ENCODE measurements at regions not wholly inside any gene's neighbourhood (a gene's known extent, or its start where the extent isn't known, plus 50 kb on each side); places are given as distances from the start of the nearest gene placed in this dataset.
A peak's percentile ranks its signal among the peaks of the same experiment; 100 is the strongest.

DNA sequence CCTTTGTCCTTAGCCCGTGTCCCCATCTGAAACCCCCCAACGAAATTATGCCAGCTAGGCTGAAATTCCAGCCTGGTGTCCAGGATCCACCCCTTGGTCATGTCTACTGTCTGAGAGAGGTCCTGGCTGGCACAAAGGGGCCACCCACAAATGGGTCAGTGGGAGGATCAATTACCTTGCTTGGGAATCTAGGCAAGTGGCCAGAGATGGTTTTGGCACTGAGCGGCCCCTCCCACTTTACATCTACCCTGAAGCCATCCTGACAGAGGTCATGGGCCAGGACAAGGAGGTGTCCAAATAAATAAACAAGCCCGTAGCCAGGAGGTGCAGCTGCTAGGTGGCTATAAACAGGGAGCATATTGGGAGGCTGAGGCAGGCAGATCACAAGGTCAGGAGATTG, 311.5 kb downstream of the MN1 start:
- no peak for TF ChIP-seq EZH2phosphoT487 (IDR thresholded peaks at IDR 0.05; ENCODE audit: low read length)
- TF ChIP-seq, protein P1, sequence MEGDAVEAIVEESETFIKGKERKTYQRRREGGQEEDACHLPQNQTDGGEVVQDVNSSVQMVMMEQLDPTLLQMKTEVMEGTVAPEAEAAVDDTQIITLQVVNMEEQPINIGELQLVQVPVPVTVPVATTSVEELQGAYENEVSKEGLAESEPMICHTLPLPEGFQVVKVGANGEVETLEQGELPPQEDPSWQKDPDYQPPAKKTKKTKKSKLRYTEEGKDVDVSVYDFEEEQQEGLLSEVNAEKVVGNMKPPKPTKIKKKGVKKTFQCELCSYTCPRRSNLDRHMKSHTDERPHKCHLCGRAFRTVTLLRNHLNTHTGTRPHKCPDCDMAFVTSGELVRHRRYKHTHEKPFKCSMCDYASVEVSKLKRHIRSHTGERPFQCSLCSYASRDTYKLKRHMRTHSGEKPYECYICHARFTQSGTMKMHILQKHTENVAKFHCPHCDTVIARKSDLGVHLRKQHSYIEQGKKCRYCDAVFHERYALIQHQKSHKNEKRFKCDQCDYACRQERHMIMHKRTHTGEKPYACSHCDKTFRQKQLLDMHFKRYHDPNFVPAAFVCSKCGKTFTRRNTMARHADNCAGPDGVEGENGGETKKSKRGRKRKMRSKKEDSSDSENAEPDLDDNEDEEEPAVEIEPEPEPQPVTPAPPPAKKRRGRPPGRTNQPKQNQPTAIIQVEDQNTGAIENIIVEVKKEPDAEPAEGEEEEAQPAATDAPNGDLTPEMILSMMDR (IDR thresholded peaks at IDR 0.05; ENCODE audit: low read length): no peak
- no peak for TF ChIP-seq EZH2 (optimal IDR thresholded peaks at IDR 0.05; ENCODE audit: low read depth, low read length)
- Histone ChIP-seq H3K79me2 (ENCODE audit: low read length) (no peaks in the 10 kb centered on the region), H3K27ac (ENCODE audit: low read length) (no peak overlapping the region), H3K9me2 (replicated peaks; ENCODE audit: insufficient read depth, low read length) (no peaks in the 10 kb centered on the region), H3F3A (ENCODE audit: insufficient read depth, low read length) (no peaks in the 10 kb centered on the region), H3K9ac (ENCODE audit: low read length) (no peak overlapping the region), H3K9me3 (replicated peaks; ENCODE audit: insufficient read depth, low read length) (no peaks in the 10 kb centered on the region), H3K27me3 (replicated peaks; ENCODE audit: insufficient read depth, low read length) (peaks cover 49% of the 10 kb centered on the region), H3K36me3 (replicated peaks; ENCODE audit: insufficient read depth, low read length) (no peaks in the 10 kb centered on the region), H3K4me3 (ENCODE audit: low read length) (no peak overlapping the region), H3K4me2 (ENCODE audit: low read depth, low read length) (no peak overlapping the region), H3K4me1 (ENCODE audit: low read length) (no peaks in the 10 kb centered on the region), H4K20me1 (ENCODE audit: insufficient read depth, low read length) (no peaks in the 10 kb centered on the region), H2AFZ (ENCODE audit: low read length) (no peak overlapping the region)
- no peak for DNase-seq

DNA sequence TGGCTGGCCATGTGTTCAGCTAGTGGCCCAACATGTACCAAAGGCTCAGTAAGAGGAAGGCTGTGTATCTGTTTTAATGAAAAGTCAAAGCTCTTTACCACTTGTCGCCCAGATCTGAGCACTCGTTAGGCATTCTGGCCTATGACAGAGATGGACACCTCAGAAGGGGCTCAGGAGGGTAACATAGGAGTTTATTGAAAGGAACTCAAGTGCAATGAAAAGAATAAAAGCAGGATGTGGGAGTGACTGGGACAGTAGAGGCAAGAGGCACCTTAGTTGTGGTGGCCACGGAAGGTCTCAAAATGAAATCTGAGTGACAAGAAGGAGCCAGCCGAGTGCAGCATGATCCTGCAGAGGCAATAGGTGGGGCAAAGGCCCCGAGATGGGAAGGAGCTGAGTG, 309.7 kb downstream of the MN1 start:
- TF ChIP-seq EZH2 (optimal IDR thresholded peaks at IDR 0.05; ENCODE audit: low read depth, low read length) (no peak), EZH2phosphoT487 (IDR thresholded peaks at IDR 0.05; ENCODE audit: low read length) (no peak)
- TF ChIP-seq, protein P1 (IDR thresholded peaks at IDR 0.05; ENCODE audit: low read length): no peak
- H2AFZ ChIP-seq (ENCODE audit: low read length): no peak overlapping the region
- DNase-seq: no peak

DNA sequence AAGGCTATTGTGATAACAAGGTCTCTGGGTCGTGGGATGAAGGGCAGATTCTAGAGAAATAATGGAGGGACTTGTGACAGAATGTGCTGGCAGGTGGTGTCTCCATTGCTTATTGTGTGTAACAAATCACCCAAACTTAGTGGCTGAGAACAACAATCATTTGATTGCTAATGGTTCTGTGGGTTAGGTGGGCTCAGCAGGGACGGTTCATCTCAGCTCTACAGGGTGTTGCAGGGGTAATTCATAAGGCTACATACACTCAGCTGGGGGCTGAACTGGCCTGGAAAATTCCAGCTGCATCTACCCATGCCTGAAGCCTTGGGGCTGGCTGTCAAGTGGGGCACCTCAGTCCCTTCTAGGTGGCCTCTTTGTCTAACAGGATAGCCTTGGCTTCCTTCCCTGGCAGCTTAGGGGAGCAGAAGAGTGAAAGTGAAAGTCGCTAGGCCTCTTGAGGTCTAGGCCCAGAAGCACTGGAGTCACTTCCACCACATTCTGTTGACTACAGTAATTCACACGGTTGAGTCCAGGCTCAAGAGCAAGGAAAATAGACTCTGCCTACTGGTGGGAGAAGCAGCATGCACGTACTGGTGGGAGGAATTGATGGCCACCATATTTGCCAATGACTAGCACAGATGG, 308.9 kb downstream of the MN1 start:
- Histone ChIP-seq H2AFZ (ENCODE audit: low read length) (no peak overlapping the region), H3K4me1 (ENCODE audit: low read length) (no peaks in the 10 kb centered on the region), H3K27me3 (replicated peaks; ENCODE audit: insufficient read depth, low read length) (peaks cover 43% of the 10 kb centered on the region), H3K79me2 (ENCODE audit: low read length) (no peaks in the 10 kb centered on the region), H3K9ac (ENCODE audit: low read length) (no peak overlapping the region), H3K27ac (ENCODE audit: low read length) (no peak overlapping the region), H3K4me3 (ENCODE audit: low read length) (no peak overlapping the region), H3K4me2 (ENCODE audit: low read depth, low read length) (no peak overlapping the region; the same call in 1 of the 2 replicates), H3K36me3 (replicated peaks; ENCODE audit: insufficient read depth, low read length) (no peaks in the 10 kb centered on the region), H3K9me2 (replicated peaks; ENCODE audit: insufficient read depth, low read length) (no peaks in the 10 kb centered on the region), H3F3A (ENCODE audit: insufficient read depth, low read length) (no peaks in the 10 kb centered on the region), H4K20me1 (ENCODE audit: insufficient read depth, low read length) (no peaks in the 10 kb centered on the region), H3K9me3 (replicated peaks; ENCODE audit: insufficient read depth, low read length) (no peaks in the 10 kb centered on the region)
- peak; percentile 41 for DNase-seq
- TF ChIP-seq, protein P1 (IDR thresholded peaks at IDR 0.05; ENCODE audit: low read length): no peak
- TF ChIP-seq EZH2 (optimal IDR thresholded peaks at IDR 0.05; ENCODE audit: low read depth, low read length): no peak

More for the DNA sequence above, 309.7 kb downstream of the MN1 start:
- Histone ChIP-seq H3K27me3 (replicated peaks; ENCODE audit: insufficient read depth, low read length) (peaks cover 43% of the 10 kb centered on the region), H3K9me3 (replicated peaks; ENCODE audit: insufficient read depth, low read length) (no peaks in the 10 kb centered on the region), H3K4me3 (ENCODE audit: low read length) (no peak overlapping the region), H4K20me1 (ENCODE audit: insufficient read depth, low read length) (no peaks in the 10 kb centered on the region), H3K4me2 (ENCODE audit: low read depth, low read length) (no peak overlapping the region), H3K4me1 (ENCODE audit: low read length) (no peaks in the 10 kb centered on the region), H3K27ac (ENCODE audit: low read length) (no peak overlapping the region), H3K9ac (ENCODE audit: low read length) (no peak overlapping the region), H3K36me3 (replicated peaks; ENCODE audit: insufficient read depth, low read length) (no peaks in the 10 kb centered on the region), H3K9me2 (replicated peaks; ENCODE audit: insufficient read depth, low read length) (no peaks in the 10 kb centered on the region), H3F3A (ENCODE audit: insufficient read depth, low read length) (no peaks in the 10 kb centered on the region), H3K79me2 (ENCODE audit: low read length) (no peaks in the 10 kb centered on the region)

All from MM.1S (cell line).